GDM1 (cell line): ENCODE measurements at regions not wholly inside any gene's neighbourhood (a gene's known extent, or its start where the extent isn't known, plus 50 kb on each side); places are given as distances from the start of the nearest gene placed in this dataset.
"Not testable (repeated sequence)": the region's sequence is repeated elsewhere in the genome, so short reads cannot be mapped to it uniquely, and the experiment has no call there.

Experiments
- DNase-seq: peaks from one replicate; lab custom pipeline; 2025; lab: John Stamatoyannopoulos, UW

GRCh38 chr1:67530071-67530470, 99.9 kb upstream of the SERBP1 start:
- no peak for DNase-seq

DNA sequence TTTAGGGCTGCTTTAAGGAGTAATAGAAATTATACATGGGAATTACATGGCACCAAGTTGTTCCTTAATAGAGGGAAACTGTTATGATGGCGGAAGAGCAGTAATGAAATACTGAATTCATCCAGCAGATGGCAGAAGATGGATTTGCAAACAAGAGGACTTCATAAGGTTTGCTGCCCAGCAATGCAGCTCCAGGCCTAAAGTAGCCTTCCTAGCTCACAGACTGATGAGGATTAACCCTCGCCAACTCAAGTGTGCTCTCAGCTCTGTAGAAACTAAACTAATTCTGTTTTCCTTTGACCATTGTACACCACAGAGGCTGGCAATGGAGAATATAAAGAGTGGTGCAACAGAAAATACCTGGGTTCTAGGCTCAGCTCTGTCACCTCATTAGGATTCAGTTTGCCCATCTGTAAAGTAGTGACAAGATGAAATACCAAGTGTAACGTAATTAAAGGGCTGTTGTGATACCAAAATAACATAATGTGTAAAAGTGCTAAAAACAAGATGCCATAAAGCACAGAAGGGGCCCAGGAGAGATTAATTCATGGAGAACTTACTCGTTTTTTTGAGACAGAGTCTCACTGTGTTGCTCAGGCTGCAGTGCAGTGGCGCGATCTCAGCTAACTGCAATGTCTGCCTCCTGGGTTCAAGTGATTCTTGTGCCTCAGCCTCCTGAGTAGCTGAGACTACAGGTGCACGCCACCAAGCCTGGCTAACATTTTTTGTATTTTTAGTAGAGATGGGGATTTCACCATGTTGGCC, 102.4 kb upstream of the SERBP1 start:
- peak; percentile 68 for DNase-seq

DNA sequence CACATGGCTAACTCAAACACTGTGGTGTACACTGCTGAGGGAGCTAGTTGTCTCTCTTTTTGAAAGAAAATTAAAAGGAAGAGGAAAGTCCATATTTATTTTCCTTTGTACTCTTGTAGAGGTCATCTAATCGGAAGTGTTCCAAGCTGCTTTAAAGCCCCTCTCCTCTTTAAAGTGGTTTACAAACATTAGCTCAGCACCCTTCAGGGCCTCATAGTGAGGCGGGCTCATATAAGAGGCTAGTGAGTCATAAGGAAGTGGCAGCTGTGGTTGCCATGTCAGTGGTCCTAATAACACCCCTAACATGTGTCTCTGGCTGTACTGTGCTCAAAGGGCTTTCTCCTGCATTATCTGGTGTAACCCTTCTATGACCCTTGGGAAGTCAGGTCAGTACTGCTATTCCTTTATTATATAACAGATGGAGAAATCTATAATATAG, 104.4 kb upstream of the SERBP1 start:
- DNase-seq = peak; percentile 10

DNA sequence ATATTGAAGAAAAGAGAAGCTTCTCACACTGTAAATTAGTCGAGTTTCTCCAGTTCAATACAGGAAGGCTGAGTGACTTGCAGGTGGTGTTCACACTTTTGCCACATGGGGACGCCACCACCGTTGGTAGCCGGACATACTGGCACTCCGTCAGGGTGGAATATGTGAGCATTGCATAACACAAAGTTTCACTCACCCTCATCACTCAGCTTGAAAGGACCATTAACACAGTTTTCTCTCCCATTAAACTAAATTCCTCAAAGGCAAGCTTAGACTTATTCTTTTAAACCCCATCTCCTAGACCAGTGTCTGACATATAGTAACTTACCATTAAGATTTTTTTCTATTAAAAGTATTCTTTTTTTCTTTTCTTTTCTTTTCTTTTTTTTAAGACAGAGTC, 105.3 kb upstream of the SERBP1 start:
- peak; percentile 66 for DNase-seq

DNA sequence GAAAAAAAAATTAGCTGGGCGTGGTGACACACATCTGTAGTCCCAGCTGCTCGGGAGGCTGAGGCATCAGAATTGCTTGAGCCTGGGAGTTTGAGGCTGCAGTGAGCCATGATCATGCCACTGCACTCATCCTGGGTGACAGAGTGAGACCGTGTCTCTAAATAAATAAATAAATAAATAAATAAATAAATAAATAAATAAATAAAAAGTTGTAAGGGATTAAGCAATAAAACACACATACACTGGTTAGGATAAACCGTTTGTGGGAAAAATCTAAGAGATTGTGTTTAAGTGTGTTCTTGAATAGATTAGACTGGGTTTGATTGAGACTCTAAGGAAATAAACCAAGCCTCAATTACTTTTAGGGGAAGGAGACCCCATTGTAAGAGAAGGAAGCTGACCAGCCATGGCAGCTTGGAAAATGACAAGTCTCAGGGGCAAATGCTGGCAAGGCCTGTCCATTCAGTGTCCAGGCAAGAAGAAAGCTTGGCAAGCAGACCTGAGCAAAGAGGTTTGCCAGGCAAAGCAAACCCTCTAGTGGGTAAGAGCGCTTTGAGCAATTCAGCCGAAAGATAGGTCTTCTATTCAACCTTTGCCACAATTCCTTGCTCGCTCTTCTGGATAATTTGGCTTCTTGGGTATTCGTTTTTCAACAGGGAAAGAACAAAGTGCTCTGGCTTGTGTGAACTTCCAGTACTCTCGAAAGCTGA, 106.9 kb upstream of the SERBP1 start:
- no peak for DNase-seq

DNA sequence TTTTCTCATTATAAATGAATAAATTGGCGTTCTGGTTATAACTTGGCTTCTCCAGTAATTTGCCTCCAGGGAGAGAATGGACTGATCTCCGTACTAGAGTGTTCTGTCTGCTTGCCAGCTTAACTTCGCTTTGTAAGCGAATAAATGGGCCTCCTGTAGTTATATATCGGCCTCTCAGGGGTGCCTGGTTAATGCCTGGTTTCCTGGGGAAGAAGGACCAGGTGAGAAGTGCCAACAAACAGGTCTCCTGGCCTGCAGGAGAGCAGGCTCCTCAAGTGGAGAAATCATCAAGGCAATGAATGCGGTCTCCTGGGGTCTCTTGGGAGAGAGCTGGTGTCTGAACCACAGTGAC, 107.4 kb upstream of the SERBP1 start:
- DNase-seq = no peak

DNA sequence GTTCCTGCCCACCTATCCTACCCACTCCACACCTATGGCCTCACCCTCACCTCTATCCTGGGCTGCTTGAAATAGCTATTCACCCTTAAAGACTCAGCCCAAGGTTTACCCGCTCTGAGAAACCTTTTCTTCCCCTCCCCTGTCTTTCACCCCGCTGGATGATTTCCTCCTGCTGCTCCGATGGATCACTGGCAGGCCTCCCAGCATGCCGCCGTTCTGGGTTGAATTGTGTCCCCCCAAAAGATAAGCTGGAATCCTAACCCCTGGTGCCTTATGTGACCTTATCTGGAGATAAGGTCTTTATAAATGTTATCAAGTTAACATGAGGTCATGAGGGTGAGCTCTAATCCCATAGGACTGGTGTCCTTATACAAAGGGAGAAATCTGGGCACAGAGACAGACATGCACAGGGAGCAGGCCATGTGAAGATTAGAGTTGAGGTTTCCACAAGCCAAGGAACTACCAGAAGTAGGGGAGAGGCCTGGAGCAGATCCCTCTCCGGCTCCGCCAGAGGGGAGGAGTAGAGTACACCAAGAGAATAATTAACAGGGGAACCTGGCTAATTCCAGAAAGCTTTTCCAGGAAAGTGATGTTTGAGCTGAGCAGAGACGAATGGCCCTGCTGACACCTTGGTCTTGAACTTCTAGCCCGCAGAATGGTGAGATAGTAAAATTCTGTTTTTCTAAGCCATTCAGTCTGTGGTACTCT, 110.0 kb upstream of the SERBP1 start:
- DNase-seq = no peak

GRCh38 chr1:67540733-67541125, 110.5 kb upstream of the SERBP1 start:
- no peak for DNase-seq

- DNase-seq = no peak
Measured at GRCh38 chr1:67542747-67543146, 112.5 kb upstream of the SERBP1 start.

GRCh38 chr1:67544921-67545320, 114.7 kb upstream of the SERBP1 start:
- DNase-seq = no peak

DNA sequence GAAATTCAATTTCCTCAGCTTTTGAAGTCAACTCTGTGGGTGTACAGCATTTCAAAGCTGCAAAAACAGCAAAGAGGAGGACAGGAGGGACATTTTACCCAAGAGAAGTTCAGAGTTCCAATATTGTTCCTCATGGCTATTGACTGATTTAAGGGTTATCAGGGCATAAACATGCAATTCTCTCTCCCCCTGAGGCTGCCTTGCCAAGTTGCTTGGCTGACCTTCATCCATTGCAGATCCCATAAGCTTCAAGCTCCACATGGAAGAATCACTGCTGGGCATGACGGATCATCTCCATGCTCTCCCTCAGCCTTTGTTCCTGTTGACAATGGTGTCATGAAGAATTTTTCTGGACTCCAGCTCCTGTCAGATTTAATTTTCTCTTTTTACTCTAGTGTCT, 115.2 kb upstream of the SERBP1 start:
- no peak for DNase-seq

DNA sequence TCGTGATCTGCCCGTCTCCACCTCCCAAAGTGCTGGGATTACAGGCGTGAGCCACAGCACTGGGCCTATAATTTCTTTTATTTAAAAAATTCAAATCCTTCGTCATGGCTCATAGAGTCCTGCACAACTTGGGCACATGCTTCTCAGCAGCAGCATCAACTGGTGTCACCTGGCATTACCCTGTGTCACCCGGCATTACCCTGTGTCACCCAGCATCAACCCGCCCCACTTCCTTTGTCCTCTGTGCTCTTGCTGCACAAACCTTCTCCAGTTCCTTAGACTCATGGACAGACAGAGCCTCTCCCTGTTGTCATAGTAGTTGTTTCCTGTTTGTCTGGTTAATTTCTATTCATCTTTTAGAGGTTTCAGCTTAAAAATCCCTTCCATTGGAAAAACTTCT, 121.2 kb upstream of the SERBP1 start:
- DNase-seq = no peak

DNA sequence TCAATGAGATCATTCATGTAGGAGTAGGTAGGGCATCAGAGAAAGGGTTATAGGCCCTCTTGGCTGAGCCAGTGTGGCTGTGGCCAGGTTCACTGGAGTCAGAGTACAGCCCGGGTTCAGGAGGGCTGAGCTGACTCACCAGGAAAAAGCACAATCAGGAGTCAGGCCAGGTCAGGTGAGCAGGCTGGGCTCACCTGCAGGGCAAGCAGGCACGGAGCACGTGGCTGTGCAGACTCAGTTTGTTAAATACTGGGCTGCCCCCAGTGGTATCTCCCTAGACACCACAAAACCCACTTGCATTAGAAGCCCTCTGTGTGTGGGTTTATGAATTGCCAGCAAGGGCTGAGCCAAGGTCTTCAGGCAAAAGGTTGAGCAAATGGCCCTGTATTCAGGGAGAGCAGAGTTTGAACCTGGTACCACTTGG, 122.1 kb upstream of the SERBP1 start:
- DNase-seq = no peak

DNA sequence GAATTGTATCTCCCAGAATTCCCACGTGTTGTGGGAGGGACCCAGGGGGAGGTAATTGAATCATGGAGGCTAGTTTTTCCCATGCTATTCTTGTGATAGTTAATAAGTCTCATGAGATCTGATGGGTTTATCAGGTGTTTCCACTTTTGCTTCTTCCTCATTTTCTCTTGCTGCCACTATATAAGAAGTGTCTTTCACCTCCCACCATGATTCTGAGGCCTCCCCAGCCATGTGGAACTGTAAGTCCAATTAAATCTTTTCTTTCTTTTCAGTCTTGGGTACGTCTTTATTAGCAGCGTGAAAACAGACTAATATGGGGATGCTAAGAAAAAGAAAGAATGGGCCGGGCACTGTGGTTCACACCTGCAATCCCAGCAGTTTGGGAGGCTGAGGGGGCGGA, 124.0 kb upstream of the SERBP1 start:
- DNase-seq = not testable (repeated sequence)

GRCh38 chr1:67555461-67556296, 125.5 kb upstream of the SERBP1 start:
- no peak for DNase-seq

- DNase-seq = no peak
Measured at GRCh38 chr1:67556297-67556900, 126.2 kb upstream of the SERBP1 start.

DNA sequence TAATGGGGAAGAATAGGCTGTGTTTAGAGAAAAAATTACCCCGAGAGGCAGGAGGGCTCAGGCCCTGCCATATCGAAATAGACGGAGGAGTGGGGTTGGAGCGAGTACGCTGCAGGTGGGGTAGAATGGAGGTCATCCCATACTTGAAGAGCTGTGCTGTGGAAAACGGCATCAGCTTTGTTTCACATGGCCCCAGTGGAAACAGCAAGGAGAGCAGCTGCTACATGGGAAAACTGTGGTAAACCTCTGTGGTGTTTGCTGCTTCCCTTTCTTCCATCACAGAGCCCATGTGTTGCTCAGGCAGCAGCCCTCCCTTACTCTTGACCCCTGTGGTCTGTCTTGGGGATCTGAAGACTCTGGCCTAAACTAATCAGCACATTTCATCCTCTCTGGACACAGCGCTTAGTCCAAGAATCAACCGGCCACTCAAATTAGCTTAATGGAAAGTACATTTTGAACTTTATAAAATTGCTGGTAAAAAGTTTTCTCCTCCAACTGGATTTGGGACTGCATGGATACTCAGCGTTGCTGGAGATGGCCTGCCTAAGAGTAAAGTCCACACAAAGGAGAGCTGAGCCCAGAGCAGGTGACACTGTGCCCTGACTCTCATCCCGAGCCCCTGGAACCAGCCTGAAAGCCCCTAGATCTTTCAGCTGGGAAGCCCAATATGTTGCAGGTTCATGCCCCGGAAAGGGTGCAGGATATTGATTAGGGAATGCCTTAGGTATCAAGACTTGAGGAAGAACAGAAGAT, 127.1 kb upstream of the GADD45A start:
- DNase-seq = peak; percentile 75

DNA sequence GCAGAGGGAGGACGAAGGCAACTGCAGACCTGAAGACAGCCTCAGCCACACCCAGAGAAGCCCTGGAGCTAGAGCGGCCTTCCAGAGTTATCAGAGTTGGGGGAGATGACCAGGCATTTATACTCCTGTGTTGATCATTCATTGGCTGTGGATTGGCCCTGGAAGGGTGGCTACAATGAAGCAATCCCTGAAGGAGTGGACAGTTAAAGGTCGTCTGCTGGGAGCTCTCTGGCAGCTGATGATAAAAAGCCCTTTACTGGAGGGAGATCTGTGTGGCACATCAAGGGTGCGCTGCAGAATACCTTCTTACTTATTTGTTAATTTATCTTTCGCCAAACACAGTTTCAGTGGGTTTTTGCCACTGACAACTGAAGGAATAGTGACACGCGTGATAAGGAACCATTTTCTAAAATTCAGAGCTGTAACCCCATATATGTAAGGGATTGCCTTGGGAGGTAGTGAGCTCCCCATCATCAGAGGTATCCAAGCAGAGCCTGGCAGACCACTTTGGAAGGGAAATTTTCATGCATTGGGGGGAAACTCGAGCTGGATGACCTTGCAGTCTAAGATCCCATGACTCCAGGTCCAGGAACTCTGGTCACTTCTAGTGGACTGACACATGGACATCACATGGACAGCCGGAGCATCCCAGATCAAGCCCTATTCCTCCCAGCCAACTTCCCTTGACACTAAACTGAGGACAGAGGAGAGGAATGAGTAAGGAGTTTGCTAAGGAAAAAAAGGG, 126.4 kb upstream of the GADD45A start:
- no peak for DNase-seq

GRCh38 chr1:67559222-67559700, 125.7 kb upstream of the GADD45A start:
- no peak for DNase-seq
